ACHN (cell line): ENCODE measurements at regions not wholly inside any gene's neighbourhood (a gene's known extent, or its start where the extent isn't known, plus 50 kb on each side); places are given as distances from the start of the nearest gene placed in this dataset.
"Not testable (repeated sequence)": the region's sequence is repeated elsewhere in the genome, so short reads cannot be mapped to it uniquely, and the experiment has no call there.

Source experiments
- DNase-seq: peaks from one replicate; pipeline ENCODE4 v3.0.0-alpha.2; 2015
- in situ Hi-C: cut with HindIII; loops from 2 replicates; pipeline ENCODE4 v1.10.0; 2017; ENCODE audit warnings: low sequenced_read_pairs, low pct_ligation_motif_present, low pct_unique_long_range_greater_than_20kb

DNA sequence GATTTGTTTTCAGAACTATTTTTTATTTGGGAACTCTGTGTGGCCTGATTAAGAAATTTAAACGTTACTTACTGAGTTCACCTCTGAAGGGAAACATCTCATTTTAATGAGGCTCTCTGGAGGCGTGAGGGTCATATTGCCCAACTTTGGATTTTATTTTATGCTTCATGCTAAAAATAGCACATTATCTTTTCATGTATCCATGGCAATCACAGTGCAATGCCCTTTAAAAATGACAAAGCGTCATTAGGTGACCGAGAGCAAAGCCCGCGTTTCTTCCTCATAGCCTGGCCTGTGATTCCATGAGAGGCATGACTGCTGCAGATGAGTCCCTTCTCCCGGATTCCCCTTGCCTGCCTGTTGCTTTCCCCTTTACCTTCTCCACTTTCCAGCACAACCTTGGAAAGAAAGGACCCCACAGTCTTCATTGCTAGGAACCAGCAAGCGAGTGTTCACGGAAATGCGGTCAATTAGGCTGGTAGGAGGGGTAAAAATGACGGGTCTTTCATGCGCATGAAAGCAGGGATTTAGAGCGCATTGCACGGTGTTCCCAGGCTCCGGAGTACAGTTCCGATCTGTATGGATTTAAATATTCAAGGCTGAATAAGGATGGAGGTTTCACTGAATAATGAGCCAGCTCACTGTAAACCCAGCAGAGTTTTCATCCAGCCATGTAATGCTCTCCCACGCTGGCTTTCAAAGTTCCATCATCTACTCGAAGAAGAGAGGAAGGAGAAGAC lies 98.2 kb upstream of the PITRM1 start:
- in situ Hi-C loops = no loop called here
- no peak for DNase-seq

DNA sequence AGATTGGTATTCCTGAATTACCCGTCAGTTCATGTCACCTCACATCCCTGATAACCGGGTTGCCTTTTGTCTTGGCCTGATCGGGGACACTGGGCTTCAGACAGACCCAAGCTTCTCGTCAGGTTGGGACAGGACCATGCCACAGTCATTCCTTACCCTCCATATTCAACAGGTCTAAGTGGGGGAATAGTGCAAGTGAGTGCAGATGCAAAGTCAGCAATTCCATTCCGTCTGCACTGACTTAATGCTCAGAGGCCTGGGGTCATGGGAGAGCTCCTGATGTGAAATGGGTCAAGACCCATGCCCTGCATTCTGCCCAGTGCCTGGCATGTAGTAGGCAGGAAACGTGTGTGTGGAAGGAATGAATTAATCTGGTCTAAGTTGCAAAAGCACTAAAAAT lies 95.4 kb upstream of the PITRM1 start:
- in situ Hi-C loops = no loop called here

DNA sequence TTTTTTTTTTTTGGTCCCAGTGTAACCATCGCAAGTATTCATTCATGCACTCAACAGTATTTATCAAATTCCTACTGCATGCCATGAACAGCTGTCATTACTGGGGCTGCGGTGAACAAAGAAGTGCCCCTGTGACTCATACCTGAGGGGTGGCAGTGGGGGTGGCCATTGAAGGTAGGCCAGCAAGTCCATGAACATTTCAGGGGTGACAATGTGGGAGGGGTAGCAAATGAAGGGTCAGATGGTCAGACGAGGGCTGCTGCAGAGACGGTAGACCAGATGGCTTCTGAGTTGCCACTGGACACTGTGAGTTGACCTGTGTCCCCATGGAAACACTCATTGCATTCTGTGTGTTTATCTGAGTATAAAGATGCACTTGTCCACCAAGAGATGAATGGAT lies 92.5 kb upstream of the PITRM1 start:
- DNase-seq = peak; percentile 11

More for the DNA sequence above, 95.4 kb upstream of the PITRM1 start:
- no peak for DNase-seq

DNA sequence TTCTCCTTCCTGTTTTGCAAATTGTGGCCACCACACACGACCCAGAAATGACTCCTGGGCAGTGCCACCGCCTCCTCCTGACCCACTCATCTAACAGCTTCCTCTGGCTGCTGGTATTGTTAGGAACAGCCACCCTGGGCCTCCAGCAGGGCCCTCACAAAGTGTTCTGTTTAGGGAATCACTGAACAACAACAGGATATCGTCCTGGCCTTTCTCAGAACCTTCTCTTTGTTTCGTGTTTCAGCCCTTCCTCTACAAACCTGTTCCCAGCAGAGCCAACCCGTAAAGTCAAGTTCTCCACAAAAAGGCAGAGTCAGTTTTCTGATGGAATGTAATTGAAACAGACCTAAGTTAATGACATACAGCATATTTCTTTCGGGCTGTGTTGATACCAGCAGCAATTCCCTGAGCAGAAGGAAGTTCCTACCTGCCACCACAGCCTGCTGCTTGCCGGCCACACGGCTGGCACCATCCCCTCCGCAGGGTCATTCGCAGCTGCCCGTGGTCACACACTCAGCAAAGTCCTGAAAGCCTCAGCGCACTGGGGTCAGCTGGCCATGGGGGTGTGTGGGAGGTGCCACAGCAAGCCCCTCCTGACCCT lies 91.7 kb upstream of the PITRM1 start:
- in situ Hi-C loops = no loop called here
- DNase-seq = no peak

More for the DNA sequence above, 92.5 kb upstream of the PITRM1 start:
- in situ Hi-C loops = no loop called here

DNA sequence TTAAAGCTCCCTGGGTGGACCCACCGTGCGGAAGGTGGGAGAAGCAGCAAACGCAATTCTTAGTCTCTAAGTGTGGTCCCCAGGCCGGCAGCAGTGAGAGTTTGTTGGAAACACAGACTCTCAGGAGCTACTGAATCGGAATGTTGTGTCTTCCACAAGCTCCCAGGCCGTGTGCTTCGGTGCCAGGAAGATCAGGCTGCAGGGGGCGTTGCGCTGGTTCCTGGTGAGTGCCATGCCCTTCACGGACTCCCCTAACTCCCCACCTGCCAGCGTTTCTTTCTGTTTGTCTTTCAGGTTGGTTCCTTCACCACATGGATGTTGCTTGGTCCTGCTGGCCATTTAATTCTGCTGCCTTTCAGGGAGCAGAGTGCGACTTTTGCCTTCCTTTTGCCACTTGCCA lies 91.2 kb upstream of the PITRM1 start:
- in situ Hi-C loops = no loop called here

DNA sequence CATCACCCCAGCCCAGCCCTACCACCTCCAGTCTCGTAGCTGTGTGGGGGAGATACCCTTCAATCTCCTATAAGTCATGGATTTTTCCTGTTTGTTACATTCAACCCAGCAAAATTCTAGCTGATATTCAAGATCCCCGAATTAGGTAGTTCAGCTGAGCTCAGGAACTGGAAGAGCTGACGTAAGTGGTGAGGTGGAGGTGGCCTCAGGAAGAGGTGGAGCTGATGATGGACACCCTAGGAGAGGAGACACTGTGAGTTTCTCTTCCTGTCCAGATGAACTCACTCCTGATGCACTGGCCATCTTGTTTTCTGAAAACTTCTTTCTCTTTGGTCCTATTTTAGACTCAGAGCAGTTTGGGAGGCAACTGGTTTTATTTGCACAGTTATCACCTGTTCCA lies 90.5 kb upstream of the PITRM1 start:
- in situ Hi-C loops = no loop called here
- DNase-seq = no peak

More for the DNA sequence above, 91.2 kb upstream of the PITRM1 start:
- DNase-seq = no peak

DNA sequence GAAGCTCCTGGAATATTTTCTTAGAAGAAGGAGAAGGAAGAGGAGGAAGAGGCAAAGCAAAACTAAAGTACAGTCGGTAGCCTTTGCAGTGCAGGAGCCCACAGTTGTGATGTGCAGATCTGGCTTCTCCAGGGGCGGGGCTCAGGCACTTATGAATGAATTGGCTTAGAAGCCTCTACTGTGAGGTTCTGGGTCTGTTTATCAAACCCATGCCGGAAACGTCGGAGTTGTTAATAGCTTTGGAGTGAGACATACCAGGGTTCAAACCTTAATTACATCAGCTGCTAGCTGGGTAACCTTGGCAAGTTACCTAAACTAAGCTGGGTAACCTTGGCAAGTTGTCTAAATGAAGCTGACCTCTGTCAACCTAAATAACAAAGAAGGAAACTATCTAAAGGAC lies 89.3 kb upstream of the PITRM1 start:
- no peak for DNase-seq
- in situ Hi-C loops = no loop called here

DNA sequence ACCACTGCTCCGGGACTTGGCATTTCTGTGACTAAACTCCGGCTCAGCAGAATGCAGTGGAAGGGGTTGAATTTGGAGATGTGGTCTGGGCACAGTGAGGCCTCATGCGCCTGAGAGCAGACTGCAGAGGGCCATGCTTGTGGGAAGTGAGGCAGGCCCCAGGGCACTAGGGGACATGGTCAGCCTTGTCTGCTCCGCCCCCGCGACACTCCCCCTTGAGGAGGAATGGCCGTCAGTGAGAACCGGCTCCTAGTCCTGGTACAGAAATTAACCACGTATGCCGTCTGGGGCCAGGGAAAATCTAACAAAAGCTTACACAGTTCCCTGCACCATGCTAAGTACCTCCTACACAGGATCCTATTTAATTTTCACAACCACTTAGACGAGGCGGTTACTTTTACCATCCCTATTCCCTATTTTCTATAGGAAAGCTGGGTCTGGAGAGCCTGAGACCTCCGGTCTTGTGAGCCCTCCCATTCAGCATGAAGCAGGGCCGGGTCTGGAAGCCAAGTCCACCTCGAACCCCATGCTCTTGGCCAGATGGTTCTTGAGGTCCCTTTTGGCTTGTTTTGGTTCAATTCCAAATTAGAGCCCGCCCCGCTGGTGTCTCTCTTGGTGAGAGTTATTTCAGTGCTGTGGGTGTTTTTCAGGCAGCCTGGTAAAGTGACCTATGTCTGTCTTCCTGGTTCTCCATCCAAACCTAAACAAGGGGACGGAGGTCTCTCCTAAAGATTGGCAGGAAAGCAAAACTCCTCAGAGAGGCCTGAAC lies 87.7 kb upstream of the PITRM1 start:
- DNase-seq = no peak
- in situ Hi-C loops = no loop called here

DNA sequence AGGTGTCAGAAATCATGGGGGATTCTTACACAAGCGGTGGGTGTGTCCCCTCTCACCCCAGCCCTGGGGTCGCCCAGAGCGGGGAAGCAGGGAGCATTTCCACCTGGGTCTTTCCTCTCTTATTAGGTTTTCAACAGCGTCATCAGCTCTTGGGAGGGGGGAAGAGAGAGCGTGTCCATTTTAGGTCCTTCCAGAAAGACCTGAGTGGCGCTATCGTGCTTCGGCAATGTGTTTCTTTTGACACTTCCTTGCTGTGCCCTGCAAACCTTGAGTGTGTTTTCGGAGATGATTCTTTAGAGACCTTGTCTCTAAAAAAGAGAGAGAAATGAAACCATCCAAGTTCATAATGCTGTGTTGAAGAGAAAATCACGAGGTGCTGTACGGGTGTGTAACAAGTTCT lies 86.9 kb upstream of the PITRM1 start:
- in situ Hi-C loops = no loop called here
- DNase-seq = no peak

DNA sequence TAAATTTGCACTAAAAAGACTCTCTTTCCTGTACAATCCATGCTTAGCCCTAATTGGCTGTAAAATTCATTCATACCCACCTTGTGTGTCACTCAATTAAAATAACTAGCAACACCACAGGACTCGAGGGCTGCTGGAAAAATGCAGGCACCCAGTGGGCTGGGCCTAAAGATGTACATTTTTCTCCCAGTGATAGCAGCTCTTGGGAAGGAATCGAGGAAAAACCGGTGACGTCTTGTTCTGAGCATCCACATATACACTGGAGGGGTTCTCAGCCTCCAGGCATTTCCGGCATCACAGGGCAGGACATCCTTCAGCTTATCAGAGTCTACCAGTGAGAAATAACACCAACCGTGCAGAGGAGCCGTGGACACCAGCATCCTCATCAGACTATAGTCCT lies 85.8 kb upstream of the PITRM1 start:
- in situ Hi-C loops = no loop called here
- no peak for DNase-seq

DNA sequence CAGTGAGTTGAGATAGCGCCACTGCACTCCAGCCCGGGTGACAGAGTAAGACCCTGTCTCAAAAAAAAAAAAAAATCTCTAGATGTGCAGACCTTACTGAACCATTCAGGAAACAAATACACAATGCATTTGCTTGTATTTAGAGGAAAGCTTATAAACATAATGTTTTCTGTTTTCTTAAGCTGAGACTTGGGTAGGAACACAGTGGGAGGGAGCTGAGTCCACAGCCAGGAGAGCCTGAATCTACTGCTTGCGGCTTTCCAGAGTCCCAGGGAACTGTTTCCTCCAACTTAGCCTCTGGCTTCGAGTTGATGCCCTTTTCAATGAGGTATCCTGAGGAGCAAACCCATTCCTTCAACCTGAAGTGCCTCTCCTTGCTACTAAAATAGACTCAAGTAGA lies 83.0 kb upstream of the PITRM1 start:
- DNase-seq = no peak
- in situ Hi-C loops = no loop called here

DNA sequence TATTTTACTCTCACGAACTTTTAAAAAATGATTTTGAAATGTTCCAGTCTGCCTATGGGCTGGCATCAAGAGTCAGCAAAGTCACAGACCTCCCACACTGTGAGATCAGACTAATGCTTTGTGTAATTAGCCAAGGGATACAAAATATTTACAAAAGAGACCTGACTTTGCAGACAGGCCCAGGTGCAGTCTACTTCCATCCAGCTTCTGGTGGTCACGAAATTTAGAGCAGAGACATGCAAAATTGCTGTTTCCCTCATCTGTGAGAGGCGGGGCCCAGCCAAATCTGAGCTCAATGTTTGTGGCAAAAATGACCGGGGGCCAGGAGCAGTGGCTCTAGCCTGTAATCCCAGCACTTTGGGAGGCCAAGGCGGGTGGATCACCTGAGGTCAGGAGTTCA lies 82.5 kb upstream of the PITRM1 start:
- in situ Hi-C loops = no loop called here
- no peak for DNase-seq

DNA sequence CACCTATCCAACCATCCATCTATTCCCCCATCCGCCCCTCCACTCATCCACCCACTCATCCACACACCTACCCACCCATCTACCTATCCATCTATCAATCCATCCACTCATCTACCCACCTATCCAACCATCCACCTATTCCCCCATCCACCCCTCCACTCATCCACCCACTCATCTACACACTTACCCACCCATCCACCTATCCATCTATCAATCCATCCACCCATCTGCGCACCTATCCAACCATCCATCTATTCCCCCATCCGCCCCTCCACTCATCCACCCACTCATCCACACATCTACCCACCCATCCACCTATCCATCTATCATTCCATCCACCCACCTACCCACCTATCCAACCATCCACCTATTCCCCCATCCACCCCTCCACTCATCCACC lies 81.4 kb upstream of the PITRM1 start:
- DNase-seq = not testable (repeated sequence)

DNA sequence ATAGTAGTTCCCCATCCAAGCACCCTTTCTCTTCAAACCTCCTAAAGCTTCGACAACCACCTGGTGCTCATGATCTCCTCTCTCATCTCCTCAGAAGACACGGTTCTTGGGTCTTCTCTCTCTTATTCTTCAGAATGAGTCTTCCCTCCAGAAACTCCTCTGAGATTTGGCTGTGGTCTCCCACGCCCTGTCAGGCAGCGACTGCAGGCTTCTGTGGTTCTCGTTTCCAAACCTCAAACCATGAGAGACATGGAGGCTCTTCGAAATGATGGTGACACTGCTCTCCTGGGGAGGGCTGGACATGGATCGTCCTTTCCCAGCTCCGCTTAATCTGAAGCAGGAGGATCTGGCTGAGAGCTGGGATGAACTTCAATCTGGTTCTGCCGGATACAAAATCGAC lies 78.6 kb upstream of the PITRM1 start:
- DNase-seq = no peak
- in situ Hi-C loops = no loop called here

More for the DNA sequence above, 81.4 kb upstream of the PITRM1 start:
- in situ Hi-C loops = not testable (repeated sequence)

DNA sequence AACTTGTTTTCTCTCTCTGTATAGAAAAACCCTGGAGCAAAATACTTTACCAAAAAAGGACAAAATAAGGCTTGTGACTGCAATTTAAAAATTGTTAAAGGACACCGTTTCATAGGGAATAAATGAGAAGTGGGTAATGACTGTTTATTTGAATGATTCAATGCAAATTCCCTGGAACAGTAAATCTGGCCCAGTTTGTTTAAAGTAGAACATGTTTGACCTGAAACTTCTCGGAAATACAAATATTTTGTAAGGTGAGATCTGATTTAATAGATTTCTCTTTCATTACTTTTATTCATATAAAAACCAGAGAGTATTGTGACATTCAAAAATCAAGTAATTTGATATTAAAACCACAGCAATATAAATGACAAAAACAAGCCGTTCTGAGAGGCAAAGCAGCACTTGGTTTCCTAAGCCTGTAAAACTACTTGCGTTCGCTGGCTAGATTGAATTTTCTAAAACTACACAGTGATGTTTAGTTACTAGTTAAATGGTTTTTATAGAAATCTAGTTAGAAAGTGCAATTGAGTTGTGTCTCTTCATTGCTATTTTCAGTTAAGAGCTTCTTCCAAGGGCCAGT lies 76.8 kb upstream of the PITRM1 start:
- no peak for DNase-seq
- in situ Hi-C loops = no loop called here

DNA sequence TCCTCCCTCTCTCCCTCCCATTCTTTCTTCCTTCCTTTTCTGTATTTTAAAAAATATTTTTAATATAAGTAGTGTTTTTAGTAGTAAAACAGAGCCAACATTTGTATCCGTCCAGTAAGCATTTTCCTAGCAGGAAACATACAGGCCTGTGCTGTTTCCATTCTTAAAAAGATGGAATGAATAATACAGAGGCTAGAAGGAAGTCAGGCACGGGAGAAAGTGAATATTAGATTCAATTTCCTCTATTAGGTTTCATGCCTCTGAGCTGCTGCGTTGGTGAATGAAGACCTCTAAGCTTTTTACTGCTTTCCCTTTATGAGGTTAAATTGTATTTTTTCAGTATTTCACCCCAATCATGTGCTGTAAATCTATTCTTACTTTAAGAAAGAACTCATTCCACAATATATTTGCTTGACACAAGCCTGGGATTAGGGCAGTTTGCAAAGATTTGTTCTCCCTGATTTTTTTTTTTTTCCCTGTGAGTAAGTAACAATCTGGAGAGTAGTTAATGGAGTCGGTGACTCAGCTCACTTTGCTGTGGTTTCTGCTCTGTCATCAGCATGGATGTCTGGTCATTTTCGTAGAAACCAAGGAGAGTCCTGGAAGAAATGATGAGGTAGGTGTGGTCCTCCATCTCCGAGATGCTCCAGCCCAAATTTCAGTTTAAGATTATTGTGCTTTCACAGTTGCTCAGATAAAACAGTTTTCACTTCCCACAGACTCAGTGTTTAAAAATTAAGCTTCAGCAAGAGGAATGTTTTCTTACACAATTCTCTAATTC lies 76.1 kb upstream of the PITRM1 start:
- in situ Hi-C loops = no loop called here
- DNase-seq = peak; percentile 81

DNA sequence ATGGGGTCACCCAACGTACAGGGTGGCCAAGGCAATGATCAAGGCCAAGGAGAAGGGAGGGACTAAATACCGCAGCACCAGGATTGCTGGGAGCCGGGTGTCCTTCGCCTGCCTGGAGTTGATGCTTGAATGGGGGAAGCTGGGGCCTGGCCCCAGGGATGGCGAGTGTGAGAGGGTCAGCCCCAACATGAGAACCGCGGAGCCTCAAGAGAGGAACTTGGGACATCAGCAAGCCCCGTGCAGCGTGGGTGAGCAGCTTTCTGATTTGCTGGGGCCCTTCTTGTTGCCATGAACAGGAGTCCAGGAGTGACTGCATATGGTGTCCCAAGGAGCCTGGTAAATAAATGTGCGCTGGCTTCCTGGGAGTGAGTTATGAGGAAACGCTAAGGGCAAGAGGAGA lies 72.8 kb upstream of the PITRM1 start:
- DNase-seq = no peak
- in situ Hi-C loops = no loop called here

DNA sequence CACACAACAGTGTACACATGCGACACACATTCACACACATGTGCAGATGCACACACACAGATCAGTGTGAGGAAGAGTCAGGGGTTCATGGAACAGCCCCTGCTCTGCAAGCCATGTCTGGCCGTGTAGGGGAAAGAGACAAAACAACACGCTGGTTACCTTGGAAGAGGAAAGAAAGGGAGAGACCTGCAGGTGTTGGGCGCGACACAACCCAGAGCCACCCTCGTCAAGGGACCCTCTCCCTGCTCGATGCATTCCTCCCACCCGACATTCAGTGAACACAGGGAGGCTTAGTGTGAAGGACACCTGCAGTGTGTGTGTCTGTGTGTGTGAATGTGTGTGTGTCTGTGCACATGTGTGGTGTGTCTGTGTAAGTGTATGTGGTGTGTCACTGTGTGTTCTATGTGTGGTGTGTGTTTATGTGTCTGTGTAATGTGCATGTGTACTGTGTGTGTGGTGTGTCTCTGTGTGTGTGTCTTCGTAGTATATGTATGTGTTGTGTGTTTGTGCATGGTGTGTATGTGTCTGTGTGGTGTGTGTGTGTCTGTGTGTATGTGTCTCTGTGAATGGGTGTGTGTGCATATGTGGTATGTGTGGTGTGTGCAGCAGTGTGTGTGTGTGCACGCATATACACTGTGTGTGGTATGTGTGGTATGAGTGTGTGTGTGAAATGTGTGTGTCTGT lies 69.5 kb upstream of the PITRM1 start:
- DNase-seq = no peak
- in situ Hi-C loops = no loop called here
